Sciatic nerve (tissue), 2 donors: ENCODE measurements at regions not wholly inside any gene's neighbourhood (a gene's known extent, or its start where the extent isn't known, plus 50 kb on each side); places are given as distances from the start of the nearest gene placed in this dataset.
A peak's percentile ranks its signal among the peaks of the same experiment; 100 is the strongest.
"Not testable (repeated sequence)": the region's sequence is repeated elsewhere in the genome, so short reads cannot be mapped to it uniquely, and the experiment has no call there.

ENCODE experiments used
- ATAC-seq: fragments of 200-7000 bp; cut with Tn5 transposase; one replicate; pipeline ENCODE4 v1.9.1; 2020; ENCODE audit warnings: mild to moderate bottlenecking, moderate library complexity
- DNase-seq: peaks from one replicate; pipeline ENCODE4 v3.0.0-alpha.2; 2020; ENCODE audit warnings: low spot score
- intact Hi-C: fragments of 100-400 bp; cut with DNase I; formaldehyde crosslinking; loops from one replicate; pipeline ENCODE4 v1.14.2; 2022
- donor health status: DM: no; HTN: no; CAD: no.
- donor health status: DM: no; HTN: no; CAD: no.

DNA sequence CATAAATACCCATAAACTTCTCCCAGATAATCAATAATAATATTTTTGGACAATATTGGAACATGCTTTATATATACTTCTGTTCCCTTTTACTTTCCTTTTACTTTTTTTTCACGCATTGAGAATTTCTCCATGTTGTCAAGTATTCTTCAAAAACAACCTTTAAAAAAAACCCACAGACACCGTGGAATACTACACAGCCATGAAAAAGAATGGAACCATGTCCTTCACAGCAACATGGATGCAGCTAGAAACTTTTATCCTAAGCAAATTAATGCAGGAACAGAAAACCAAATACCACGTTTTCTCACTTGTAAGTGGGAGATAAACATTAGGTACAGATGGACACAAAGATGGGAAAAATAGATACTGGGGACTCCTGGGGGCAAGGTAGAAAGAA lies 854.7 kb downstream of the TBC1D22A start:
- no peak for ATAC-seq
- intact Hi-C loops: no loop called here
- DNase-seq: no peak

DNA sequence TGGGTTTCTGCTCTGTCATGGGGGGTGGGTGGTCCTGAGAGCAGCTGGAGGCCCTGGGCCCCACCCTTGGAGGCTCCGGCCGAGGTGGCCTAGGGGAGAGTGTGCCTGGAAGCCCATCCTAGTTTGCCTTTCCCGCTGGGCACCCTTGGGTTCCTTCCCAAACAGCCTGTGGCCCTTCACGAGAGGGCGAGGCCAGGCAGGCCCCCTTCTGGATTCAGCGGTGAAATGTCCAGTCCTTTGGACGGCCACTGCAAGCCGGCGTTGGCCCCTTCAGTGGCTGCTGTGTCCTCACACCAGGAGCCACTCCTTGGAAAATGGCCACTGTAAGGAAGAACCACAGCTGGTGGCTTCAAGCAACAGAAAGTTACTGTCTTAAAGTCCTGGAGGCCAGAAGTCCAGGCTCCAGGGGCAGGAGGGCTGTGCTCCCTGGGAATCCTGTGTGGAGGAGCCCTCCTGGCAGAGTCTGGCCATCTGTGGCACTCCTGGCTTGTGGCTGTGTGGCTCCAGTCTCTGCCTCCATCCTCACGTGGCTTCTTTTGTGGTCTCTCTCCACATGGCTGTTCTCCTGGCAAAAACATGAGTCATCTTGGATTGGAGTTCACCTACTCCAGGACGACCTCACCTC lies 854.1 kb downstream of the TBC1D22A start:
- peak; percentile 42 for DNase-seq
- no peak for ATAC-seq
- intact Hi-C loops: no loop called here

DNA sequence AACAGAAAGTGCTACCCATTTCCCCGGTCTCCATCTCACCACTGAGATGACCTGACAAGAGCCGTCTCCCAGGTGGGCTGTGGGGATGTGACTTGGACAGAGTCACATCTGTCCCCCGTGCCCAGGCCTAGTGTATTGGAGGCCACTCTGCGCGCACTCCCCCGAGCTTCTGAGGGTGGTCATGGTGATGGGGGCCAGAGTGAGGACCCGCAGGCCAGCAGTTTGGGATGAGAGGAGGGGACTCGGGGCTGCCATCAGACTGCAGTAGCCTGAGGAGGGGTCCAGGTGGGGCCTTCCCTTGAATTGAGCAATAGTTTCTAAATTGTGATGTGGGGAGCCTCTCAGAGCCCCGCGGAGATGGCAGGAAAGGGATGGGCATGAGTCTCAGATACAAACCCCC lies 852.6 kb downstream of the TBC1D22A start:
- ATAC-seq: no peak

DNA sequence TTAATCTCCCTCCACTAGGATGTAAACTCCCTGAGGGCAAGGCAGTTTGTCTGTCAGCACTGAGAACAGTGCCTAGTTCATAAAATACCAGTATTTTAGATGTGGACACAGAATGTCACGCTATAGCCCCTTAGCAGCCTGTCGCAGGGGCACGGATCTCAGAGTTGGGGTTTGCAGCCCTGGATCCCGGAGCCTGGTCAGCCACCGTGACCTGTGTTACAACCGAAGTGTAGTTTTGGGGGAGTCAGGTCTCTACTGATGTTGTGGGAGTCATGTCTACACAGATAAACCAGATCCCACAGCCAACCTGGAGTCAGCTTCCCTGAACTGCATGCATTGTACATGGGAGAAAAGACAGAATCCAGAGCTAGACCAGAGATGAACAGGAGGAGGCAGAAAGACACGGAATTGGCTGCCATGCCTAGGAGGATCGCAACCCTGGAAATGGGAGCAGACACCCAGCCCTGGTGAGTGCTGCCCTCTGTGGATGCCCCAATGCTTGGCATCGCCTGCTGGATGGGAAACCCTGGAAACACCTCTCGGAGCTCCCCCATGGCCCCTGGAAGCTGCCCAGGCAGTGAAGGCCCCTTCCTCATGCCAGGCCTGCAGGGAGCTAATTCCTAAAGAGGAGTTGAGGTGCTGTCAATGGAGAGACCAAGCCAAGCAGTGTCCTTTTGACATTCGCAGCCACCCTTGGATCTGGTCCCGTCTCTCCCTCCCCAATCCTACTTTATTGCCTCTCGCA lies 851.3 kb downstream of the TBC1D22A start:
- ATAC-seq (no peak), DNase-seq (peak; percentile 44)
- intact Hi-C loops: no loop called here

More for the DNA sequence above, 852.6 kb downstream of the TBC1D22A start:
- intact Hi-C loops: no loop called here
- peak; percentile 52 for DNase-seq

- intact Hi-C loops, DNase-seq, ATAC-seq: not testable (repeated sequence)
Observed at GRCh38 chr22:47613181-47613580, 850.7 kb downstream of the TBC1D22A start.

- intact Hi-C loops: no loop called here
- ATAC-seq (no peak), DNase-seq (no peak)
Observed at GRCh38 chr22:47612311-47612910, 850.0 kb downstream of the TBC1D22A start.

DNA sequence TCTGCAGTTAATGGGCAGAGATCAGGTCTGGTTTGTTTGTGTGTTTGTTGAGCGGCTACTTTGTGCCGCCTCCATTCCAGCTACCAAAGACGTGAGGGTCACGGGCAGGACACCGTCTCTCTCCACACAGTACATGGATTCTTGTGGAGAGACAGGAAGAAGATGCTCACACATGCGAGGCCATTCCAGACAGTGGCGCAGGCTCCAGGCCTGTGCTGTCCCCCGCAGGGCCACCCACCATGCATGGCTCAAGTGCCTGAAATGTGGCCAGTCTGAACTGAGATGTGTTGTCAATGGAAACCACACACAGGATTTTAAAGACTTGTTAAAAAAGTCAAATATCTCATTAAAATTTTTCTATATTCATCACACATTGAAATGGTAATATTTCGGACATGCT lies 848.3 kb downstream of the TBC1D22A start:
- DNase-seq (no peak), ATAC-seq (no peak)
- intact Hi-C loops: no loop called here

- DNase-seq: no peak
- ATAC-seq: no peak
- intact Hi-C loops: no loop called here
Observed at GRCh38 chr22:47610281-47610680, 847.8 kb downstream of the TBC1D22A start.

DNA sequence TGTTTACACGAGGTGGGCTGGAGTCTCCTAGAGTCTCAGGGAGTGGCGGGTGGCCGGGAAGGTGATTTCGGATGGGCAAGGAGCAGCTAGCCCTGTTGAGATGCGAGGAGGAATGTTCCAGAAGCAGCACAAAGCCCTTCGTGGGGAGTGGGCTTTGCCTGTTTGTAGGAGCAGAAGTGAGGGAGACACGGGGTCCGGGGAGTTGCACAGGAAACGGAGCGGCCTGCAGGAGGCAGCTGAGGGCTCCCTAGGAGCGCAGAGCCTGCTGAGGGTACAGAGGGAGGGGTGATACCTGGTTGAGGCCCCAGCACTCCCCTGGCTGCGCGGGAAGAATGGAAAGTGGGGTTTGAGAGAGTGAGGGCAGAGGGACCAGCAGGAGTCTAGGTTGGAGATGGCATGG lies 847.2 kb downstream of the TBC1D22A start:
- intact Hi-C loops: no loop called here
- DNase-seq (no peak), ATAC-seq (no peak)

- ATAC-seq: no peak
- DNase-seq: no peak
- intact Hi-C loops: no loop called here
Observed at GRCh38 chr22:47608421-47608820, 846.0 kb downstream of the TBC1D22A start.

DNA sequence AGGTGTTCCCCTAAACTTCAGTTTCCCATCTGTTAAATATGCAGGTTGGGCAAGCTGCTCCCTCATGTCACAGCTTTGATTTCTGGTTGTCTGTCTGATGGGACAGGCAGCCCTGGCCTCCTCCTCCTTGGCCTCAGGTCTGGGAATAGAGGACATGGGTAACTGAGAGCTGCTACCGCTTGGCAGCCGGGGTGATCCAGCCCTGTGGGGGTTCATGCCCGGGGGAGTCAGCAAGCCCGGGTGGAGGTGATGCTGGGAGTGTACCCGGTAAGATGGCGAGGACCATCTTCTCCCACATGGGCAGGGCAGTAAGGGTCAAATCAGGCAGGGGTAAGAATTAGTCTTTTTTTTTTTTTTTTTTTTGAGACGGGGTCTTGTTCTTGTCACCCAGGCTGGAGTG lies 845.0 kb downstream of the TBC1D22A start:
- peak; percentile 15 for DNase-seq
- intact Hi-C loops: no loop called here
- no peak for ATAC-seq

DNA sequence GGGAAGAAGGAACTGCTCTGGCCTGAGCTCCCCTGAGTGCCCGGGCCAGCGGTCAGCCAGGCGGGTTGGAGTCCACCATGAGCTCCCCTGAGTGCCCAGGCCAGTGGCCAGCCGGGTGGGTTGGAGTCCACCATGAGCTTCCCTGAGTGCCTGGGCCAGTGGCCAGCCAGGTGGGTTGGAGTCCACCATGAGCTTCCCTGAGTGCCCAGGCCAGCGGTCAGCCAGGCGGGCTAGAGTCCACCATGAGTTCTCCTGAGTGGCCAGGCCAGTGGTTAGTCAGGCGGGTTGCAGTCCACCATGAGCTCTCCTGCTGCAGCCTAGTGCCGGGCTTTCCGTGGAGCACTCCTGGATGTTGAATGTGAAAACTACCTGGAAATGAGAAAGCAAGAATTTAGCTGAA lies 844.0 kb downstream of the TBC1D22A start:
- intact Hi-C loops: no loop called here
- ATAC-seq (no peak), DNase-seq (peak; percentile 17)

- no peak for DNase-seq
- no peak for ATAC-seq
- intact Hi-C loops: no loop called here
Observed at GRCh38 chr22:47605886-47606285, 843.4 kb downstream of the TBC1D22A start.

GRCh38 chr22:47605441-47605840 lies 843.0 kb downstream of the TBC1D22A start:
- intact Hi-C loops: no loop called here
- ATAC-seq: no peak
- DNase-seq: peak; percentile 32

GRCh38 chr22:47604563-47604962 lies 842.1 kb downstream of the TBC1D22A start:
- no peak for ATAC-seq
- DNase-seq: peak; percentile 4
- intact Hi-C loops: no loop called here

DNA sequence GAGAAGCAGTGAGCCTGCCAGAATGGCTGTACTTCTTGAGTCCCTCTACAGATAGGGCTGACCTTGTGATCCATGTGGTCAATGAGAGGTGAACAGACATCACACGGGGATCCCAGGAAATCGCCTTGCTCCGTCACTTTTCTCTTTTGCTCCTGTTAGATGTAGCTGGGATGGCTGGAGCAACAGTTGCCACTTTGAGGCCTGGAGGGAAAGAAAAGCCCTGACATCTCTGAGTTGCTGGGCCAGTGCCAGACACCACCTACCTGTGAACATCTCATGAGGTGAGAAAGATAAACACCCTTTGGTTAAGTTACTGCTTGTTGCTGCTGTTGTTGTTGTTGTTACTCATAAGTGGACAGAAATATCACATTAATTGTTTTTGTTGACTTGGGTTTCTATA lies 840.3 kb downstream of the TBC1D22A start:
- no peak for ATAC-seq
- intact Hi-C loops: no loop called here
- no peak for DNase-seq

DNA sequence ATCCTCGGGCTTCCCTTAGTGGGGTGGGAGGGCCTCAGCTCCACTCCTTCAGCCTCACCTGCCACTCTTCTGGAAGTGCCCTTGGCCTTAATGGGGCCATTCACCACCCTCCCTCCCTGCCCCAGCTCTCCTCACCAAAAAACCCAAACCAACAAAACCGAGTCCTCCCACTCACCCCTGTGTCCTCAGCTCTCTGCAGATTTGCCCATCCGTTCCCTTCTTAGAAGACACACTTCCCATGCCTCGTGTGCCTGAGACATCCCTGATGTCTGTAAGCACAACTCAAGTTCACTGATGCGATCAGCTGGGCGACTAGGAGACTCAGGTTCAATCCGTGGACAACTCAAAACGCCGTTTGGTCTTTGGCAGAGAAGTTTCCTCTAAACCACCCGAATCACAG lies 839.2 kb downstream of the TBC1D22A start:
- no peak for ATAC-seq
- DNase-seq: no peak
- intact Hi-C loops: no loop called here

- intact Hi-C loops: no loop called here
- ATAC-seq: no peak
- DNase-seq: no peak
Observed at GRCh38 chr22:47600791-47601625, 838.6 kb downstream of the TBC1D22A start.

GRCh38 chr22:47600281-47600680 lies 837.8 kb downstream of the TBC1D22A start:
- DNase-seq (no peak), ATAC-seq (no peak)
- intact Hi-C loops: no loop called here

GRCh38 chr22:47599753-47600152 lies 837.3 kb downstream of the TBC1D22A start:
- intact Hi-C loops: no loop called here
- ATAC-seq (no peak), DNase-seq (no peak)
